Hematopoietic multipotent progenitor cell treated with erythropoietin and hydrocortisone succinate and interleukin-3 and kit ligand, for 8 days (in vitro differentiated cells): ENCODE measurements at regions not wholly inside any gene's neighbourhood (a gene's known extent, or its start where the extent isn't known, plus 50 kb on each side); places are given as distances from the start of the nearest gene placed in this dataset.

Experiments
- DNase-seq: peaks from one replicate; pipeline ENCODE4 v3.0.0-alpha.2; 2015

GRCh38 chr11:104582431-104582830, 315.8 kb downstream of the CASP12 start:
- no peak for DNase-seq

- no peak for DNase-seq
Measured at GRCh38 chr11:104581246-104581980, 316.8 kb downstream of the CASP12 start.

- DNase-seq = no peak
Measured at GRCh38 chr11:104573441-104573990, 324.7 kb downstream of the CASP12 start.

GRCh38 chr11:104572279-104572678, 326.0 kb downstream of the CASP12 start:
- DNase-seq = no peak

- DNase-seq = no peak
Measured at GRCh38 chr11:104570078-104570701, 328.1 kb downstream of the CASP12 start.

GRCh38 chr11:104565583-104565961, 332.7 kb downstream of the CASP12 start:
- DNase-seq = no peak

- no peak for DNase-seq
Measured at GRCh38 chr11:104564921-104565582, 333.2 kb downstream of the CASP12 start.

GRCh38 chr11:104556606-104557301, 341.5 kb downstream of the CASP12 start:
- DNase-seq = no peak

- no peak for DNase-seq
Measured at GRCh38 chr11:104549019-104549418, 349.2 kb downstream of the CASP12 start.

- no peak for DNase-seq
Measured at GRCh38 chr11:104547996-104548661, 350.1 kb downstream of the CASP12 start.

GRCh38 chr11:104546501-104546900, 351.8 kb downstream of the CASP12 start:
- DNase-seq = no peak

- no peak for DNase-seq
Measured at GRCh38 chr11:104541701-104542100, 356.6 kb downstream of the CASP12 start.

GRCh38 chr11:104538313-104538712, 359.9 kb downstream of the CASP12 start:
- no peak for DNase-seq

- no peak for DNase-seq
Measured at GRCh38 chr11:104534278-104534677, 364.0 kb downstream of the CASP12 start.

- DNase-seq = no peak
Measured at GRCh38 chr11:104531894-104532293, 366.4 kb downstream of the CASP12 start.

- peak; percentile 9 for DNase-seq
Measured at GRCh38 chr11:104531075-104531474, 367.1 kb upstream of the PDGFD start.

GRCh38 chr11:104529906-104530305, 366.0 kb upstream of the PDGFD start:
- no peak for DNase-seq

- DNase-seq = no peak
Measured at GRCh38 chr11:104529213-104529612, 365.3 kb upstream of the PDGFD start.

GRCh38 chr11:104526006-104526405, 362.1 kb upstream of the PDGFD start:
- no peak for DNase-seq

- DNase-seq = no peak
Measured at GRCh38 chr11:104525416-104525815, 361.5 kb upstream of the PDGFD start.

GRCh38 chr11:104524254-104524653, 360.3 kb upstream of the PDGFD start:
- DNase-seq = no peak

GRCh38 chr11:104523611-104524010, 359.7 kb upstream of the PDGFD start:
- DNase-seq = no peak

GRCh38 chr11:104522650-104523049, 358.7 kb upstream of the PDGFD start:
- no peak for DNase-seq
